Fibroblast of the aortic adventitia (primary cell): ENCODE measurements at regions not wholly inside any gene's neighbourhood (a gene's known extent, or its start where the extent isn't known, plus 50 kb on each side); places are given as distances from the start of the nearest gene placed in this dataset.

Experiments used
- DNase-seq: peaks from one replicate; pipeline ENCODE4 v3.0.0-alpha.2; 2010; ENCODE audit warnings: low read depth
- H3K4me3 ChIP-seq: 2 replicates; pipeline ENCODE4 v1.5.1; 2011; ENCODE audit warnings: low read depth, mild to moderate bottlenecking, control low read depth, low read length, moderate library complexity
- CTCF ChIP-seq: IDR thresholded peaks from 2 replicates; pipeline ENCODE4 v1.5.1; 2011; ENCODE audit warnings: mild to moderate bottlenecking, low read length, control low read depth, inconsistent platforms; ENCODE audit not compliant: insufficient read depth

DNA sequence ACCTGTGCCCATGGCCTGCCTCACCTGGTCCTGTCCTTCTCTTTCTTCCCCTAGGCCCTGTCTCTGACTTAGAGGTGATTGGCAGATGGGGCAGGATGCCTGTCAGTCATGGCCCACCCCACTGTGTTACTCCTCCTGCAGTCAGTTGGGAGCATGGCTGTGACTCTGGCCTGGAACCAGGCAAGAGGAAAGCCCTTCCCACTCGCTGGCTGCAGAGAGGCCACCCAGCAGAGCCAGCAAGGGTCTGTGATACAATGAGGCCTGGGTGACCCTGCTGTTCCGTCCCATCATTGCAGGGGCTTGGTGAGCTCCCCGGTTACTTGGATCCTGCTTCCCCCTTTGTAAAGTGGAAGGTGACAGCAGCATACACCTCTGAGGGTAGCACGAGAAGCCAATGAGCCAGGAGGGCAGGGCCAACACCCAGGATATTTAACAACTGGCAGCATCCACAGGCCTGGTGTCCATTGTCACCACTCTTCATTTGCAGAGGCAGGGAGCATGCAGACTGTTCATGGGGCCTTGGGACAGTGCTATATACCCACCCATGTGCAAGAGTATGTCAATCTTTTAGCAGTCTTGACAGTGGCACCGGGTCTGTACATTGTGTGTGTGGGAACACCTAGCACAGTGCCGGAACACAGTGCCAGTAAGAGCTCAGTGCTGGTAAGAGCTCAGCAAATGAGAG is 191.0 kb upstream of the C1orf174 start:
- DNase-seq: no peak
- H3K4me3 ChIP-seq: no peak overlapping the region
- no peak for TF ChIP-seq CTCF

GRCh38 chr1:4091996-4092395 is 191.9 kb upstream of the C1orf174 start:
- no peak overlapping the region for H3K4me3 ChIP-seq
- TF ChIP-seq CTCF: no peak
- no peak for DNase-seq

GRCh38 chr1:4093856-4094565 is 193.9 kb upstream of the C1orf174 start:
- DNase-seq: no peak
- H3K4me3 ChIP-seq: no peak overlapping the region
- no peak for TF ChIP-seq CTCF

DNA sequence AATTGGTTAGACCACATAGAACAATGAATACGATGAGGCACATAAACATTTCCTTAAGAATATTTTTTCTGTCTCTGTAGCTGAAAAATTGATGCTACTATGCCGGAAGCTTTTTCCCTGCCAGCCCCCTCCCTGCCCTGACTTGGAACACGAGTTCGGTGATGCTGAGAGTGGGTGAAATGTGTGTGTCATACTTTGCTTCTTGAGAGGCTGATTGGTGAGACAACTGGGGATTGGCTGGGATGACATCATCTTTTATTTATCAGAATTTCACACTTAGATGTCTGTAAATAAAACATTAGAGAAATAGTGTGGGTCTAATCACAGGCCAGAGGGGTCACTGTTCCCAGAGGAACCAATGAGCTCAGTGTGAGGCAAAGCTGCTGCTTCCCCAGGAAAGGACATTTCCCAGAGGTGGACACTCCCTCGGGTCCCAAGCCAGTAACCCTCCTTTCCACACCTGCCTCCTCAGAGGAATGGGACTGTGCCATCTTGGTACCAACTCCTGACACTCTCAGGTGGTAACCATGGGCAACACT is 195.4 kb upstream of the C1orf174 start:
- no peak for DNase-seq
- TF ChIP-seq CTCF: no peak
- no peak overlapping the region for H3K4me3 ChIP-seq

DNA sequence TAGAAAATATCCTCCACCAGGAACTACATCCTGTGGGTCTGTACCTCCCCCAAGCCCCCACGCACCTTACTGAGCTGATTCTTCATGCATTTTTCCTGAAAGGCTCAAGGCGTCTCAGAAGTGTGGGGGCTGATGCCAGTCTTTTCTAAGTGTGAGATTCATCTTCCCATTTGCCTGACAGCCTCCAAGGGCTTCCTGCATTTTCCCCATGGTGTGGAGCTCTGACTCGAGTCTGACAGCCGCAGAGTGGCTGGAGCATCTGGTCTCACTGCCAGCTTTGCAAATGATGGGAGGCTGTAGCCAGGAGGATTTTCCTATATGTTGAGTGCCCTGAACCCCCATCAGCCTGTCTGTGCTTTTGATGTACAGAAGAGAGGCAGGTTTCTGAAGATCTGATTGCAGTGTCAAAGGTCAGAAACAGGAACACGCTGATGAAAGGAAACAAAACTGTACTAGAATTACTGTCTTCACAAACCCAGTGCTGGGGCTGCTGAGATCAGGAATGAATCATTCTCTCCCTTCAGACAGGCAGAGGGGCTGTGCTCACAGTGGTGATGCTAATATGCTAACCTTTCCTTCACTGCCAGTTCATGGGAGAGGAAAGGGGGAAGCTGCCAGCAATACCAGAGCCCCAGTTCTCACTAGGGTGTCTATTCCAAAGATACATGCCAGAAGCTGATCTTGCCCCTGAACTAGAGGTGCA is 201.5 kb upstream of the C1orf174 start:
- H3K4me3 ChIP-seq: no peak overlapping the region
- no peak for DNase-seq
- TF ChIP-seq CTCF: no peak

DNA sequence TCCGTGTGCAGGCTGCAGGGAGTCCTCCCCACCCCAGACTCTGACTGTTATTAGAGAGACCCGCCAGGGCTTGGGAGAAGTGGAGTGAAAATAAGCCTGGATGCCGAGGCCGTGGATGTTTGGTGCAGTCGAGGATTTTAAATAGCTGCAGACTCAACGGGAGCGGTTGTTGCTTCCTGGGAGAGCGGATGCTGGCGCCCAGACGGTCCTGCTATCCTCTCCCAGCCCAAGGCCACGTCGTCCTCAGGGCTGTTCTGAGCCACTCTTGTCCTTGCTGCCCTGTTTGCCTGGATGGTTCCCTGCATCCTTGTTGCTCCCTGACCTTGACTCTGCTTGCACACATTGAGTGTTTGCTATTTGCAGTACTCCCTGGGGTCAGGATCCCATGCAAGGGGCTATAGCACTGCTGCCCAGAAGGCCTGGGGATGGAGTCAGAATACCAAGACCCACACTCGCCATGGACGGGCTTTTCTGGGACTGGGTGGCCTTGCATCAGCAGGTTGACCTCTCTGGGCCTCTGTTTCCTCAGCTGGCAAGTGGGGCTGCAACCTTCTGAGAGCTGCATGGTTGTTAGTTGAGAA is 205.3 kb upstream of the C1orf174 start:
- DNase-seq: no peak
- H3K4me3 ChIP-seq: no peak overlapping the region
- TF ChIP-seq CTCF: no peak
